ENCODE measurements at regions not wholly inside any gene's neighbourhood (a gene's known extent, or its start where the extent isn't known, plus 50 kb on each side); places are given as distances from the start of the nearest gene placed in this dataset.

GRCh38 chr15:62617741-62618140 is 424.8 kb upstream of the TPM1 start:
- DNase-seq: no peak
- H3K9me3 ChIP-seq: no peaks in the 10 kb centered on the region
- intact Hi-C loops (cut with DNase I; ENCODE audit: low total_unique reads): no loop called here
- H3K27ac ChIP-seq: no peak overlapping the region
- no peak overlapping the region for H3K4me3 ChIP-seq
- no peaks in the 10 kb centered on the region for H3K27me3 ChIP-seq
- 87 to 93% (median 89%) methylated on average over 4 of the region's 4 CpGs for WGBS, 5 donors
- no peaks in the 10 kb centered on the region for H3K36me3 ChIP-seq
- peaks cover 0 to 11% (median 0%) of the 10 kb centered on the region in 4 donors for H3K4me1 ChIP-seq
- TF ChIP-seq, protein P1, sequence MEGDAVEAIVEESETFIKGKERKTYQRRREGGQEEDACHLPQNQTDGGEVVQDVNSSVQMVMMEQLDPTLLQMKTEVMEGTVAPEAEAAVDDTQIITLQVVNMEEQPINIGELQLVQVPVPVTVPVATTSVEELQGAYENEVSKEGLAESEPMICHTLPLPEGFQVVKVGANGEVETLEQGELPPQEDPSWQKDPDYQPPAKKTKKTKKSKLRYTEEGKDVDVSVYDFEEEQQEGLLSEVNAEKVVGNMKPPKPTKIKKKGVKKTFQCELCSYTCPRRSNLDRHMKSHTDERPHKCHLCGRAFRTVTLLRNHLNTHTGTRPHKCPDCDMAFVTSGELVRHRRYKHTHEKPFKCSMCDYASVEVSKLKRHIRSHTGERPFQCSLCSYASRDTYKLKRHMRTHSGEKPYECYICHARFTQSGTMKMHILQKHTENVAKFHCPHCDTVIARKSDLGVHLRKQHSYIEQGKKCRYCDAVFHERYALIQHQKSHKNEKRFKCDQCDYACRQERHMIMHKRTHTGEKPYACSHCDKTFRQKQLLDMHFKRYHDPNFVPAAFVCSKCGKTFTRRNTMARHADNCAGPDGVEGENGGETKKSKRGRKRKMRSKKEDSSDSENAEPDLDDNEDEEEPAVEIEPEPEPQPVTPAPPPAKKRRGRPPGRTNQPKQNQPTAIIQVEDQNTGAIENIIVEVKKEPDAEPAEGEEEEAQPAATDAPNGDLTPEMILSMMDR (IDR thresholded peaks at IDR 0.05): no peak
- TF ChIP-seq POLR2A (IDR thresholded peaks at IDR 0.05) (no peak), POLR2AphosphoS5 (IDR thresholded peaks at IDR 0.05) (no peak), EP300 (IDR thresholded peaks at IDR 0.05) (no peak)

DNA sequence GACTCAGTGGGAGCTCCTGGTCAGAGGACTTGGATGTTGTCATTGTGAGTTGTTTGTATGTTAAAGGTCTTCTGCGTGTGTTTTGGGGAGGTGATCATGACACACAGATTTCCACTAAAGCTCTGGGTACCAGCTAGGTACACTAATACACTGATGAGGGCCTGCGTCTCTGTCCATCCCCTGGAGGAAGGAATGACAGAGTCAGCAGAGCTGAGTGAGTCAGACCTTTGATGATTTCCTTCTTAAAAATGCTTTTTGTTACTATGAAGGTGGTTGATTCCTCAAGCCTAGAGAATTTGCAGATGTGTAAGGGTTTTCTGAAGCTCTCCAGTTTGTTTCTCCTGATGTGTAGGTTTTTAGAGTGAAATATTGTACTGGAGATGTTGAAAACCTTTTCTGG is 424.1 kb upstream of the TPM1 start:
- H3K36me3 ChIP-seq: no peaks in the 10 kb centered on the region
- no peaks in the 10 kb centered on the region for H3K27me3 ChIP-seq
- peaks cover 0 to 11% (median 0%) of the 10 kb centered on the region in 4 donors for H3K4me1 ChIP-seq
- intact Hi-C loops (cut with DNase I; ENCODE audit: low total_unique reads): no loop called here
- TF ChIP-seq POLR2AphosphoS5 (IDR thresholded peaks at IDR 0.05) (peak in 1 of 3 donors; percentile 4), EP300 (IDR thresholded peaks at IDR 0.05) (no peak)
- no peak for DNase-seq
- no peak overlapping the region for H3K4me3 ChIP-seq
- no peak overlapping the region for H3K27ac ChIP-seq
- no peaks in the 10 kb centered on the region for H3K9me3 ChIP-seq
- 78 to 91% (median 81%) methylated on average over 2 of the region's 2 CpGs for WGBS, 5 donors

GRCh38 chr15:62618846-62619504 is 423.6 kb upstream of the TPM1 start:
- intact Hi-C loops (cut with DNase I; ENCODE audit: low total_unique reads): no loop called here
- Histone ChIP-seq H3K27ac (no peak overlapping the region), H3K4me1 (peaks cover 0 to 11% (median 0%) of the 10 kb centered on the region in 4 donors), H3K9me3 (no peaks in the 10 kb centered on the region), H3K27me3 (no peaks in the 10 kb centered on the region), H3K36me3 (no peaks in the 10 kb centered on the region), H3K4me3 (no peak overlapping the region)
- TF ChIP-seq EP300 (IDR thresholded peaks at IDR 0.05) (no peak), POLR2AphosphoS5 (IDR thresholded peaks at IDR 0.05) (no peak), POLR2A (IDR thresholded peaks at IDR 0.05) (no peak)
- WGBS, 5 donors: 79 to 91% (median 87%) methylated on average over 5 of the region's 5 CpGs
- no peak for DNase-seq

DNA sequence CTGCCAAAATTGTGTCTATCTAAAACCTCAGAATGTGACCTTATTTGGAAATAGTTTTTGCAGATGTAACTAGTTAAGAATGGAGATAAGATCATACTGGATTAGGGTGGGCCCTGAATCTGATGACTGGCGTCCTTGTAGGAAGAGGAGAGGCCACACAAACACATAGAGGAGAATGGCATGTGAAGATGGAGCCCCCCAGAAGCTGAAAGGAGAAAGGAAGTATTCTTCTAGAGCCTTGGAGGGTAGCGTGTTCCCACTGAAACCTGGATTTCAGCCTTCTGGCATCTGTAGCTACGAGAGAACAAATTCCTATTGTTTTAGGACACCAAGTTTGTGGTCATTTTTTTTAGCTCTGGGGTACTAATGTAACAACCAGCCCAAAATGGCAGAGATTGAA is 423.0 kb upstream of the TPM1 start:
- 70 to 91% (median 88%) methylated on average over 3 of the region's 3 CpGs for WGBS, 5 donors
- Histone ChIP-seq H3K27ac (peak overlapping the region in 1 of 5 donors; percentile 0), H3K9me3 (no peaks in the 10 kb centered on the region), H3K36me3 (no peaks in the 10 kb centered on the region), H3K27me3 (no peaks in the 10 kb centered on the region), H3K4me1 (peaks cover 0 to 16% (median 4%) of the 10 kb centered on the region in 4 donors), H3K4me3 (no peak overlapping the region)
- TF ChIP-seq POLR2AphosphoS5 (IDR thresholded peaks at IDR 0.05) (no peak), POLR2A (IDR thresholded peaks at IDR 0.05) (no peak), EP300 (IDR thresholded peaks at IDR 0.05) (no peak)
- TF ChIP-seq, protein P1 (IDR thresholded peaks at IDR 0.05): no peak
- no peak for DNase-seq
- intact Hi-C loops (cut with DNase I; ENCODE audit: low total_unique reads): no loop called here

- Histone ChIP-seq H3K27ac (no peak overlapping the region), H3K27me3 (no peaks in the 10 kb centered on the region), H3K36me3 (no peaks in the 10 kb centered on the region), H3K9me3 (no peaks in the 10 kb centered on the region), H3K4me1 (peaks cover 0 to 24% (median 19%) of the 10 kb centered on the region in 4 donors), H3K4me3 (no peak overlapping the region)
- TF ChIP-seq, protein P1 (IDR thresholded peaks at IDR 0.05): no peak
- TF ChIP-seq POLR2AphosphoS5 (IDR thresholded peaks at IDR 0.05): no peak
- no peak for TF ChIP-seq EP300 (IDR thresholded peaks at IDR 0.05)
- no peak for TF ChIP-seq POLR2A (IDR thresholded peaks at IDR 0.05)
- 75 to 83% (median 79%) methylated on average over 4 of the region's 4 CpGs for WGBS, 5 donors
- intact Hi-C loops (cut with DNase I; ENCODE audit: low total_unique reads): no loop called here
- no peak for DNase-seq
These were observed 419.8 kb upstream of the TPM1 start for GRCh38 chr15:62622775-62623174.
